Prostate gland (tissue), 2 donors: ENCODE measurements at regions not wholly inside any gene's neighbourhood (a gene's known extent, or its start where the extent isn't known, plus 50 kb on each side); places are given as distances from the start of the nearest gene placed in this dataset.

Experiments used
- DNase-seq: peaks from one replicate; pipeline ENCODE4 v3.0.0-alpha.2; 2019; ENCODE audit warnings: low spot score
- H3K27ac ChIP-seq, 2 donors: fragments of 200-600 bp; sonication (generic); 2 replicates each; pipeline ENCODE4 v1.5.1; 2017 to 2019
- H3K27me3 ChIP-seq: fragments of 200-600 bp; sonication (generic); replicated peaks from 2 replicates; pipeline ENCODE4 v1.5.1; 2019; ENCODE audit not compliant: insufficient read depth
- H3K36me3 ChIP-seq, 2 donors: fragments of 200-600 bp; sonication (generic); 1 replicate in 1 of 2; 2 replicates in 1 of 2; pipeline versions ENCODE4 v1.5.1 to v1.8.1; 2017 to 2019
- H3K4me1 ChIP-seq: fragments of 200-600 bp; sonication (generic); replicated peaks from 2 replicates; pipeline ENCODE4 v1.5.1; 2019
- H3K4me3 ChIP-seq, 2 donors: fragments of 200-600 bp; sonication (generic); 2 replicates each; pipeline ENCODE4 v1.5.1; 2017 to 2019
- H3K9me3 ChIP-seq: fragments of 200-600 bp; sonication (generic); 2 replicates; pipeline ENCODE4 v1.5.1; 2017
- CTCF ChIP-seq, 4 experiments: fragments of 200-600 bp in 2 of 4; fragments of 450-650 bp in 2 of 4; sonication (generic) in 2 of 4; IDR thresholded peaks; 1 replicate in 3 of 4; 2 replicates in 1 of 4; pipeline ENCODE4 v1.5.1; 2016 to 2019; ENCODE audit warnings: antibody characterized with exemption in 4 of 4, mild to moderate bottlenecking in 2 of 4, moderate library complexity in 2 of 4
- POLR2A ChIP-seq: fragments of 450-650 bp; IDR thresholded peaks from one replicate; pipeline ENCODE4 v1.6.1; 2016; ENCODE audit warnings: antibody characterized with exemption, mild to moderate bottlenecking
- POLR2AphosphoS5 ChIP-seq: sonication (generic); formaldehyde crosslinking; IDR thresholded peaks from one replicate; pipeline ENCODE4 v1.6.1; 2017; ENCODE audit warnings: antibody characterized with exemption
- WGBS: methylation state at CpG from one replicate; pipeline ENCODE4 v1.1.5; 2018; 5-methylcytosine and 5-hydroxymethylcytosine counted together
- intact Hi-C: fragments of 100-400 bp; cut with DNase I; formaldehyde crosslinking; loops from one replicate; pipeline ENCODE4 v1.14.2; 2022

DNA sequence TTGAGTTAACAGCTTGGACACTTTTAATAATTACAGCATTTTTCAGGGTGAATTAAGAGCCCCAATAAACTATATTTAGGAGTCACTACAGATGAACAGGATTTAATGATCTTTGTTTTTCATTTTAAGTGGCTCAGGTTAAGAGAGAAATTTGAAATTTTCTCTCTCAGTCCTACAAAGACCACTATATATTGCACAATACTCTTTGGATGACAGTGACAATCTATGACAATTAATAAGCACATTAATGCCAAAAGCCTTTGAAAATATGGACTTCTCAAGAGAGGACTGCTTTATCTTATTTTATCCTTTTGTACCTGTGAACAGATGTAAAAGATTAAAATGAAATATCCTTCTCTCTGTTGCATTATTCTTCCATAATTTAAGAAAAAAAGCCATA is 151.1 kb upstream of the IRX5 start:
- DNase-seq, result no peak
- intact Hi-C loops, result no loop called here
- H3K9me3 ChIP-seq, result no peaks in the 10 kb centered on the region
- no peak overlapping the region for H3K27ac ChIP-seq
- no peaks in the 10 kb centered on the region for H3K36me3 ChIP-seq
- no peak overlapping the region for H3K4me3 ChIP-seq
- H3K27me3 ChIP-seq, result no peaks in the 10 kb centered on the region
- no peak for TF ChIP-seq POLR2AphosphoS5
- no peak for TF ChIP-seq CTCF (IDR thresholded peaks at IDR 0.05)
- TF ChIP-seq POLR2A, result no peak
- H3K4me1 ChIP-seq, result no peaks in the 10 kb centered on the region

DNA sequence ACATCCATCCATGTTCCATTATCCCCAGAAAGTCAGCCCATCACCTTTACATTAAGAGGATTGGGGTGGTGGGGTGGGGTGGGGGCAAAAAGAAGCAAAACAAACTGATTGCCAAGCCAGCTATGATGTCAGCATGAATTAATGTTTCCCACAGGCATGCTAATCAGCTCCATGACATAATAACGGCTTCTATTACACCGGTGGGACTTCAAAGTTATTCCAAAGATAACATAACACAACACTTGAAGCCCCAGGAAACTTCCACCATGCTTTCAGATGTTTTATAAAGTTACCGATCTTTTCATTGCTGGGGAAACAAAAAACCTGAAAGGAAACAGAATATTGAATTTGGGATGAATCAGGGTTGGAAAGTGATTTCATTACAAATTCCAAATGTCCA is 155.9 kb upstream of the IRX5 start:
- Histone ChIP-seq H3K27me3 (no peaks in the 10 kb centered on the region), H3K4me1 (no peaks in the 10 kb centered on the region), H3K9me3 (no peaks in the 10 kb centered on the region), H3K27ac (no peak overlapping the region), H3K4me3 (no peak overlapping the region), H3K36me3 (no peaks in the 10 kb centered on the region)
- DNase-seq, result no peak
- intact Hi-C loops, result no loop called here
- WGBS, result 49% methylated on average over 3 of the region's 3 CpGs
- no peak for TF ChIP-seq POLR2A
- no peak for TF ChIP-seq POLR2AphosphoS5

- H3K4me3 ChIP-seq, result no peak overlapping the region
- no peak for DNase-seq
- H3K4me1 ChIP-seq, result no peaks in the 10 kb centered on the region
- H3K27me3 ChIP-seq, result no peaks in the 10 kb centered on the region
- H3K36me3 ChIP-seq, result no peaks in the 10 kb centered on the region
- intact Hi-C loops, result no loop called here
- H3K27ac ChIP-seq, result no peak overlapping the region
- H3K9me3 ChIP-seq, result no peaks in the 10 kb centered on the region
- TF ChIP-seq POLR2A (no peak), CTCF (IDR thresholded peaks at IDR 0.05) (no peak)
- 95% methylated on average over 4 of the region's 4 CpGs for WGBS
These were observed 158.3 kb upstream of the IRX5 start for GRCh38 chr16:54772400-54772799.

DNA sequence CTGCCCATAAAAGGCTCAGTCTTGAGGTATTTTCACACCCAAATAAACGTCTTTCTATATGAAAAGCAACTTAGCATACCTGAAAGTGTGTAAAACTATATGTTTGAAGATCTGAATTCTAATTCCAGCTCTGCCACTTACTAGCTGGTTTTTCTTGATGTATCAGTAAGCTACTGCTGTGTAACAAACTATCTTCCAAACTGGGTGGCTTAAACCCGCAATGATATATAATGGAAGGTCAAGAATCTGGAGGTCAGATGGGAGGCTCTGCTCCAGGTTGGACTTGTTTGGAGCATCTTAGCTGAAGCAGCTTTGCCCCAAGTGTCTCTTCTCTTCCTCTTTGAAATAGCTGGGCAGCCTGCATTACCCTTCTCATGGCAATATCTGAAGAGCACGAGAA is 164.3 kb upstream of the IRX5 start:
- intact Hi-C loops, result no loop called here
- WGBS, result 75% methylated on average over 3 of the region's 3 CpGs
- H3K36me3 ChIP-seq, result no peaks in the 10 kb centered on the region

GRCh38 chr16:54750249-54750648 is 180.4 kb upstream of the IRX5 start:
- WGBS, result 84% methylated on average over 7 of the region's 7 CpGs
- Histone ChIP-seq H3K36me3 (no peaks in the 10 kb centered on the region), H3K4me3 (no peak overlapping the region), H3K27me3 (no peaks in the 10 kb centered on the region), H3K9me3 (no peaks in the 10 kb centered on the region), H3K4me1 (no peaks in the 10 kb centered on the region), H3K27ac (no peak overlapping the region)
- DNase-seq, result no peak
- TF ChIP-seq POLR2A (no peak), POLR2AphosphoS5 (no peak), CTCF (IDR thresholded peaks at IDR 0.05) (no peak)
- intact Hi-C loops, result no loop called here

More for the DNA sequence above, 164.3 kb upstream of the IRX5 start:
- Histone ChIP-seq H3K9me3 (no peaks in the 10 kb centered on the region), H3K4me1 (no peaks in the 10 kb centered on the region), H3K27ac (no peak overlapping the region), H3K4me3 (no peak overlapping the region), H3K27me3 (no peaks in the 10 kb centered on the region)
- TF ChIP-seq POLR2AphosphoS5 (no peak), POLR2A (no peak), CTCF (IDR thresholded peaks at IDR 0.05) (no peak)
- DNase-seq, result no peak
